ENCODE measurements at regions not wholly inside any gene's neighbourhood (a gene's known extent, or its start where the extent isn't known, plus 50 kb on each side); places are given as distances from the start of the nearest gene placed in this dataset.

DNA sequence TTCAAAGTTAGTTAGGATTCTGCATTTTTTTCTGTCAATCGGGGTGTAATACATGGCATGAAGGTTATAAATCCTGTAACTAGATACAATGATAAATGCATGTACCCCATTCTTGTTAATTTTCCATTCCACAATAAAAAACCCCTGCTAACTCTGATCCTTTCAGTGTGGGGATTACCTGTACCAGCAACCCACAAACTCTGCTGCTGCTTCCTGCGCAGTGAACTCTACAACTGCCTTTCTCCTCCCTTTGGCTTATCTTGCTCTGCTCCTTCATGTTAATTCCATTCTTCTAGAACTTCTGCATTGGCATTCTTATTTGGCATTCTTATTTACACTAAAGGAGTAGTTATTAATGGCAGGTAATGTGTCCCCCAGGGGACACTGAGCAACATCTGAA is 273.1 kb downstream of the KLF12 start:
- TF ChIP-seq CTCF (IDR thresholded peaks at IDR 0.05 in 2 of 3, conservative IDR thresholded peaks at IDR 0.05 in 1 of 3; ENCODE audit: borderline replicate concordance in 1 of 3, insufficient read depth in 1 of 3, low read depth in 2 of 3, low read length in 2 of 3) = no peak
- TF ChIP-seq POLR2A (IDR thresholded peaks at IDR 0.05; ENCODE audit: borderline replicate concordance, extremely low read depth, insufficient read depth, insufficient read length) = no peak
- TF ChIP-seq POLR2AphosphoS5 (IDR thresholded peaks at IDR 0.05; ENCODE audit: low read depth, low read length) = no peak

Measured in HCT116 (cell line).